ENCODE measurements at regions not wholly inside any gene's neighbourhood (a gene's known extent, or its start where the extent isn't known, plus 50 kb on each side); places are given as distances from the start of the nearest gene placed in this dataset.
A peak's percentile ranks its signal among the peaks of the same experiment; 100 is the strongest.

- H3K27me3 ChIP-seq = no peaks in the 10 kb centered on the region
- no peak overlapping the region for H3K4me3 ChIP-seq
- H3K36me3 ChIP-seq = no peaks in the 10 kb centered on the region
- peak; percentile 64 for DNase-seq (ENCODE audit: low spot score)
- peaks cover 0 to 31% of the 10 kb centered on the region in 2 donors for H3K4me1 ChIP-seq
- no peak for TF ChIP-seq CTCF (IDR thresholded peaks at IDR 0.05)
- peak overlapping the region; percentile 75 to 84 for H3K27ac ChIP-seq
- H3K9me3 ChIP-seq = no peaks in the 10 kb centered on the region
These were observed 134.9 kb downstream of the SMIM20 start for GRCh38 chr4:26048950-26049349.

GRCh38 chr4:26049447-26049846 lies 135.4 kb downstream of the SMIM20 start:
- TF ChIP-seq CTCF (IDR thresholded peaks at IDR 0.05) = no peak
- Histone ChIP-seq H3K27me3 (no peaks in the 10 kb centered on the region), H3K9me3 (no peaks in the 10 kb centered on the region), H3K4me1 (peaks cover 0 to 31% of the 10 kb centered on the region in 2 donors), H3K27ac (peak overlapping the region; percentile 75 to 84), H3K4me3 (no peak overlapping the region), H3K36me3 (no peaks in the 10 kb centered on the region)
- no peak for DNase-seq (ENCODE audit: low spot score)

- peak; percentile 66 for DNase-seq (ENCODE audit: low spot score)
- no peaks in the 10 kb centered on the region for H3K27me3 ChIP-seq
- no peak for TF ChIP-seq CTCF (IDR thresholded peaks at IDR 0.05)
- H3K27ac ChIP-seq = no peak overlapping the region
- H3K4me3 ChIP-seq = no peak overlapping the region
- H3K36me3 ChIP-seq = no peaks in the 10 kb centered on the region
- no peaks in the 10 kb centered on the region for H3K9me3 ChIP-seq
- peaks cover 0 to 31% of the 10 kb centered on the region in 2 donors for H3K4me1 ChIP-seq
These were observed 136.2 kb downstream of the SMIM20 start for GRCh38 chr4:26050212-26050643.

GRCh38 chr4:26050671-26051070 lies 136.7 kb downstream of the SMIM20 start:
- H3K27ac ChIP-seq = no peak overlapping the region

GRCh38 chr4:26051240-26051639 lies 137.2 kb downstream of the SMIM20 start:
- no peak for DNase-seq (ENCODE audit: low spot score)
- TF ChIP-seq CTCF (IDR thresholded peaks at IDR 0.05) = no peak
- Histone ChIP-seq H3K9me3 (no peaks in the 10 kb centered on the region), H3K4me1 (peaks cover 0 to 31% of the 10 kb centered on the region in 2 donors), H3K36me3 (no peaks in the 10 kb centered on the region), H3K4me3 (no peak overlapping the region), H3K27ac (no peak overlapping the region), H3K27me3 (no peaks in the 10 kb centered on the region)

More at GRCh38 chr4:26050671-26051070, 136.7 kb downstream of the SMIM20 start:
- Histone ChIP-seq H3K9me3 (no peaks in the 10 kb centered on the region), H3K36me3 (no peaks in the 10 kb centered on the region), H3K4me1 (peaks cover 0 to 31% of the 10 kb centered on the region in 2 donors), H3K4me3 (no peak overlapping the region), H3K27me3 (no peaks in the 10 kb centered on the region)
- no peak for DNase-seq (ENCODE audit: low spot score)
- TF ChIP-seq CTCF (IDR thresholded peaks at IDR 0.05) = no peak
